KOPT-K1 (cell line): ENCODE measurements at regions not wholly inside any gene's neighbourhood (a gene's known extent, or its start where the extent isn't known, plus 50 kb on each side); places are given as distances from the start of the nearest gene placed in this dataset.
"Not testable (repeated sequence)": the region's sequence is repeated elsewhere in the genome, so short reads cannot be mapped to it uniquely, and the experiment has no call there.

Experiments
- H3K27ac ChIP-seq: fragments of 200-600 bp; sonication (generic); 2 replicates; pipeline ENCODE4 v1.5.1; 2016; ENCODE audit warnings: antibody characterized with exemption, mild to moderate bottlenecking, low read depth, low read length; ENCODE audit not compliant: poor library complexity, severe bottlenecking
- H3K36me3 ChIP-seq: fragments of 200-600 bp; sonication (generic); 2 replicates; pipeline ENCODE4 v1.5.1; 2017; ENCODE audit warnings: antibody characterized with exemption, mild to moderate bottlenecking, low read length, moderate library complexity; ENCODE audit not compliant: insufficient read depth
- H3K9me3 ChIP-seq: fragments of 200-600 bp; sonication (generic); 2 replicates; pipeline ENCODE4 v1.5.1; 2017; ENCODE audit warnings: antibody characterized with exemption, low read length, mild to moderate bottlenecking; ENCODE audit not compliant: insufficient read depth, poor library complexity, severe bottlenecking

GRCh38 chr17:45621087-45621486 is 130.6 kb upstream of the PLEKHM1 start:
- not testable (repeated sequence) for H3K9me3 ChIP-seq, H3K27ac ChIP-seq, H3K36me3 ChIP-seq

DNA sequence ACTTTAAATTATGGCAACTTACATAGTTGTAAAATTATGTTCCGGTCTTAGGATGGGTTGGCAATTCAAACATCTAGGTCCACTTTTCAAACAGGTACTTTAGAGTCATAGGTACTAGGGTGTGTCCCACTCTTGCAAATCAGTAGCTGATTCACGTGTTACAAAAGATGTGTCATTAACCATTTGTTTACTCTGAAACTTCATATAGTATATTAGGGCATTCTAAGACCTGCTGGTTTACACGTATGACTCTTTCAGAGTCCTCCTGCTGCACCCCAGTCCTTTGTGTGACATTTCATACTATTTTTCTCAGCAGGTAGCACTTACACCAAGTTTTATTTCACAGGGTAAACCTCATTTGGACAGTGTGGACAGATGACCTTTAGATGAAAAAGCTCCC is 131.8 kb upstream of the PLEKHM1 start:
- H3K36me3 ChIP-seq, result peaks cover 18% of the 10 kb centered on the region
- not testable (repeated sequence) for H3K27ac ChIP-seq, H3K9me3 ChIP-seq

DNA sequence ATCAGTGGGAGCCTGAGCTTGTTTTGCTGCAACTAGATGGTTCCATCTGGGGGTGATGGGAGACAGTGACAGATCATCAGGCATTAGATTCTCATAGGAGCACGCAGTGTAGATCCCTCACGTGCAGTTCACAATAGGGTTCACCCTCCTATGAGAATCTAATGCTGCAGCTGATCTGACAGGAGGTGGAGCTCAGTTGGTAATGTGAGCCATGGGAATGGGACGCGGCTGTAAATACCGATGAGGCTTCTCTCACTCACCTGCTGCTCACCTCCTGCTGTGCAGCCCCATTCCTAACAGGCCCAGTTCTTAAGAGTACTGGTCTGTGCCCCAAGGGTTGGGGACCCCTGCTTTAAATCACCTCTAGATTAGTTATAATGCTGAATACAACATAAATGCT is 137.5 kb upstream of the PLEKHM1 start:
- peaks cover 73% of the 10 kb centered on the region for H3K36me3 ChIP-seq
- no peak overlapping the region for H3K27ac ChIP-seq
- no peaks in the 10 kb centered on the region for H3K9me3 ChIP-seq

DNA sequence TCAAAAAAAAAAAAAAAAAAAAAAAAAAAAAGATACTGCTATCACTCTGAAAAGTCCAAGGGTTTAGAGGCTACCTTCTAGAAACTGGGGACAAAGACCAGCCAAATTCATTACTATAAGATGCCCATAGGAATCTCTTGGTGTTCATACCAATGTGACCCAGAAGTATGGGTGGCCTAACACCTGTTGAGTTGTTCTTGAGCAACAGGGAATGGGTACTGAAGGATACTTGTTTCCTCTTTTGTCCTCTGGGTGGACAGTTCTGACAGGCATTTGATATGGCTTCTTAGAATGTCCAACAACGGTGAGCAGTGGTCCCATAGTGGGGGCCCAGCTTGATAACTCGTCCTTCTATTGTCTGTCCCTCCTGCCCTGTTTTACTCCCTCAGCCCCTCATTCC is 141.4 kb upstream of the PLEKHM1 start:
- H3K27ac ChIP-seq, result no peak overlapping the region
- peaks cover 94% of the 10 kb centered on the region for H3K36me3 ChIP-seq
- H3K9me3 ChIP-seq, result no peaks in the 10 kb centered on the region

GRCh38 chr17:45639297-45639849 is 144.7 kb upstream of the CRHR1 start:
- Histone ChIP-seq H3K9me3 (no peaks in the 10 kb centered on the region), H3K36me3 (peaks cover 46% of the 10 kb centered on the region), H3K27ac (no peak overlapping the region)

DNA sequence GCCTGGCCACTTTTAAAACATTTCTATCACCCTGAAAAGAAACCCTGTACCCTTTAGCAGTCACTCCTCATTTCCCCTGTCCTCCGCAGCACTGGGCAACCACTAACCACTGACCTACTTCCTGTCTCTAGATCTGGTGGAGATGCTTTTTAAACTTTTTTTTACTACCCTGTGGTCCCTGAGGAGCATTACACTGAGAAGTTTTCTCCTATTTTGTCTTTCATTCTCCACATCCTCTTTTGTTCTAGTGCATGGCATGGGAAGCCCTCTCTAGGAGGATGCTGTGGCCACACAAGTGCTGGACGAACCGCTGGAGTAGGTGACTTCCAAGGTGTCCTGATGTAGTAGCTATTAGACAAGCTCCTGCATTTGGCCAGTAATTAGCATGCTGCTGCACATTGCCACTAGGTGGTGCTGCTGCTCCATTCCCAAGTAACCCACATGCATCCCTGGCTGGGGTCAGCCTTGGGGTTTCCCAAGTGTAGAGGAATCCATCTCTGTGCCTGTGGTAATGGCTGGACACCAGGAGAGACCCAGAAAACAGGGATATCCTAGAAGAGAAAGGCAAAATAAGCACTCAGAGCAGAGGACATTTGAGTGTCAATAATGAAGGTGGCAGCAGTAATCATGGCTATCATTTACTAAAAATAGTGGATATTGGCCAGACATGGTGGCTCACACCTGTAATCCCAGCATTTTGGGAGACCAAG is 143.8 kb upstream of the CRHR1 start:
- Histone ChIP-seq H3K9me3 (no peaks in the 10 kb centered on the region), H3K27ac (no peak overlapping the region), H3K36me3 (peaks cover 37% of the 10 kb centered on the region)

- peaks cover 25% of the 10 kb centered on the region for H3K36me3 ChIP-seq
- no peaks in the 10 kb centered on the region for H3K9me3 ChIP-seq
- H3K27ac ChIP-seq, result no peak overlapping the region
Measured at GRCh38 chr17:45641541-45641940, 142.6 kb upstream of the CRHR1 start.

GRCh38 chr17:45643591-45643990 is 140.5 kb upstream of the CRHR1 start:
- Histone ChIP-seq H3K36me3 (peaks cover 13% of the 10 kb centered on the region), H3K9me3 (no peaks in the 10 kb centered on the region), H3K27ac (no peak overlapping the region)

DNA sequence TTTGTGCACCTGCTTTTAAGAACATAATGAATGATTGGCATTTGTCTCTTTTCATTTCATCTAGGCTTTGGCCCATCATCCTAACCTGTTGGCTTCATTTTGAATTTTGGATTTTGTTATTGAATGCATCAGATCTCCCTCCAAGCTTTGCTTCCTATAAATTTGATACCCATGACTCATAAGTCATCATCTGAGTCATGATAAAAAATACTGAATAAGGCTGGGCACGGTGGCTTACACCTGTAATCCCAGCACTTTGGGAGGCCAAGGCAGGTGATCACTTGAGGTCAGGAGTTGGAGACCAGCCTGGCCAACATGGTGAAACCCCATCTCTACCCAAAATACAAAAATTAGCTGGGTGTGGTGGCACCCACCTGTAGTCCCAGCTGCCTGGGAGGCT is 139.5 kb upstream of the CRHR1 start:
- not testable (repeated sequence) for H3K27ac ChIP-seq, H3K9me3 ChIP-seq, H3K36me3 ChIP-seq

- Histone ChIP-seq H3K27ac (no peak overlapping the region), H3K36me3 (no peaks in the 10 kb centered on the region), H3K9me3 (no peaks in the 10 kb centered on the region)
Measured at GRCh38 chr17:45645330-45645729, 138.8 kb upstream of the CRHR1 start.

GRCh38 chr17:45646288-45646988 is 137.7 kb upstream of the CRHR1 start:
- H3K9me3 ChIP-seq, result no peaks in the 10 kb centered on the region
- H3K36me3 ChIP-seq, result no peaks in the 10 kb centered on the region
- no peak overlapping the region for H3K27ac ChIP-seq

DNA sequence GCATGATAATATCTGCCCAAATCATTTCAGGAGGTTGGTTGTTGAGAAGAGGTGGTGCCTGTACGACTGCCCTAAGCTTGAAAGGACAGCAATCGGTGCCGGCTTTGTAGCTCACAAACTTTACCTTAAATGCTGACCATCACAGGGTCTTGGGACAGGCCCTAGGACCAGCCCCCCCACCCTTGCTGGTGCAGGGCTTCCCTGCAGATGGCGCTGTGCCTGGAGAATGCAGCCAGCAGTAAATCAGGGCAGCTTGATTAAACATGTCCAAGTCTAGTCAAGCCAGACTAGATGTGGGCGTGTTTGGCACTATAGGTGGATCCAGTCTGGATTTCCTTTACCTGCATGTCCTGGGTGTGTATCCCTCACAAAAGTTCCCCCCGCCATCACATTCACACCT is 135.5 kb upstream of the CRHR1 start:
- no peaks in the 10 kb centered on the region for H3K36me3 ChIP-seq
- no peaks in the 10 kb centered on the region for H3K9me3 ChIP-seq
- no peak overlapping the region for H3K27ac ChIP-seq

- H3K36me3 ChIP-seq, result no peaks in the 10 kb centered on the region
- no peaks in the 10 kb centered on the region for H3K9me3 ChIP-seq
- H3K27ac ChIP-seq, result no peak overlapping the region
Measured at GRCh38 chr17:45649796-45650195, 134.3 kb upstream of the CRHR1 start.

DNA sequence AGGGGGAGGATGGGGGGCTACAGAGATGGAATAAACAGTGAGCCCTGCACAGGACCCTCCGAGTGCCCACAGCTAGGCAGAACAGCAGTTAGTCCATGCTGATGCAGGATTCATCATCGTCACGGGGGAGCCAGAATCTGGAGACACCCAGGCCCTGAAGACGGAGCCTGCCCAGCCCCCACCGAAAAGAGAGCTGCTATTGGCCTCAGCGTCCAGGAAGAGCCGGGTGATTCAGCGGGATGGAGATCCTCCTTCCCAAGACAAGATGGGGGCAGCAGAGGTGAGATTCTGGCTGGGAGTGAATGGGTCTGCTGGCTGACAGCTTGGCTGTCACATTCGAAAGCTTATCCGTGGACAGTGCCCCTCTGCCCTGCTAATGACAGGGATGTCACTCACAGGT is 133.6 kb upstream of the CRHR1 start:
- Histone ChIP-seq H3K27ac (no peak overlapping the region), H3K36me3 (no peaks in the 10 kb centered on the region), H3K9me3 (no peaks in the 10 kb centered on the region)

- Histone ChIP-seq H3K9me3 (no peaks in the 10 kb centered on the region), H3K27ac (no peak overlapping the region), H3K36me3 (no peaks in the 10 kb centered on the region)
Measured at GRCh38 chr17:45651145-45651709, 132.9 kb upstream of the CRHR1 start.
